ENCODE measurements at regions not wholly inside any gene's neighbourhood (a gene's known extent, or its start where the extent isn't known, plus 50 kb on each side); places are given as distances from the start of the nearest gene placed in this dataset.

DNA sequence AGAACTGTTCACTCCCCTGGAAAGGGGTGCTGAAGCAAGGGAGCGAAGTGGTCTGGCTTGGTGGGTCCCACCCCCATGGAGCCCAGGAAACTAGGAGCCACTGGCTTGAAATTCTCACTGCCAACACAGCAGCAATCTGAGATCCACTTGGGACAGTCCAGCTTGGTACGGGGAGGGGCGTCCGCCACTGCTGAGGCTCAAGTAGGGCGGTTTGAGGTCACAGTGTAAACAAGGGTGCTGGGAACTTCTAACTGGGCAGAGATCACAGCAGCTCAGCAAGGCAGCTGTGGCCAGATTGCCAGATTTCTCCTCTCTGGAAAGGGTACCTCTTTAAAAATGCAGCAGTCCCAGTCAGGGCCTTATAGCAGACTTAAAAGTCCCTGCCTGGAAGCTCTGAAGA lies 53.9 kb upstream of the GALNTL6 start:
- no peak overlapping the region for H3K4me3 ChIP-seq (ENCODE audit: low read length)
- DNase-seq (ENCODE audit: low read depth): no peak
- no peak for TF ChIP-seq CTCF (conservative IDR thresholded peaks at IDR 0.05; ENCODE audit: low read depth, low read length)

DNA sequence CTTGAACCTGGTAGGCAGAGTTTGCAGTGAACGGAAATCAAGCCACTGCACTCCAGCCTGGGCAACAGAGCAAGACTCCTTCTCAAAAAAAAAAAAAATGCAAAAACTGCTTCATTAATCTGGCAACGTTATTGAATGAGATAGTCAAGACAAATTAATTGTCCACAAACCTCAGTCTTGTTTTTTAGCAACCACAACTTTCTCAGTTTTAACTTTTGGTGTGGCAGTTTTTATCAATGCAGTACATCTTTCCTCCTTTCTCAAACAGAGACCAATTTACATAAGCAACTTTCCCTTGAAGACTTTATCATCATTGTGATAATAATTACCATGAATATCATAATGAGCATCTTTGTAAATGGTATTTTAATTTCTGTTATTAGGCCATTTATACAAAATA lies 61.7 kb upstream of the GALNTL6 start:
- DNase-seq (ENCODE audit: low read depth): no peak
- TF ChIP-seq CTCF (conservative IDR thresholded peaks at IDR 0.05; ENCODE audit: low read depth, low read length): no peak
- no peak overlapping the region for H3K4me3 ChIP-seq (ENCODE audit: low read length)

DNA sequence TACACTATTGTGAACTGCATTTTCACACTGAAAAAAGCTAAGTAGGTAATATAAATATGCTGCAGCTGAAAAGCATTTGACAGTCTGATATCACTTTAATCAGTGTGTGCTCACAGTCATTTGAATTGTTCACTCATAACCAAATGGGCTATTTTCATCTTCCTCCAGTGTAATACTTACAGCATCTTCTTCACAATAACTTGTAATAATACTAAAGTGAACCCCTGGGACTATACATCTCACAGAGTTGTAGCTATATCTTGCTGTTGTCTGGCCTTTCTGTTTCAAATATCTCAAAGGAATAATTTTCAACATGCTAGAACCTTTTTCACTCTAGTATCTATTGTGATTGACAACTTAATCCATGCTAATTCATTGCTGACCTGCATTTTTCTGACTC lies 66.8 kb upstream of the GALNTL6 start:
- no peak for DNase-seq (ENCODE audit: low read depth)
- H3K4me3 ChIP-seq (ENCODE audit: low read length): no peak overlapping the region
- no peak for TF ChIP-seq CTCF (conservative IDR thresholded peaks at IDR 0.05; ENCODE audit: low read depth, low read length)

DNA sequence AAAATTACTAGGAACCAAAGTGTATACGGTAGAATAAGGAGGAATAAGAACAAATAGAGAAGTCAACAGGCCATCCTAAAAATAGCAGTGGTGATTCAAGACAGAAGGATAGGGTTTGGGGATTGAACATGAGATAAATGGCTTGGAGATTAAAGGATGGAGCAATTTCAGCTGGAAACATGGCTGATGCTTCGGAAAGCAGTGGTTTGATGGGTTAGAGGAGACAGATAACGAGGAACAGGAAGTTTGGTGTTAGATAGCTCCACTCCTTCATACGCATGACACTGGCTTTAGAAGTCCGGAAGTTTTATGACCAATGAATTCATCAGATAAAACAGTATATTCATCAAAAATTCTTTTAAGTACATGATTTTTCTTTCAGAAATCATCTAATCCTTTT lies 70.8 kb upstream of the GALNTL6 start:
- H3K4me3 ChIP-seq (ENCODE audit: low read length): no peak overlapping the region
- no peak for DNase-seq (ENCODE audit: low read depth)
- no peak for TF ChIP-seq CTCF (conservative IDR thresholded peaks at IDR 0.05; ENCODE audit: low read depth, low read length)

DNA sequence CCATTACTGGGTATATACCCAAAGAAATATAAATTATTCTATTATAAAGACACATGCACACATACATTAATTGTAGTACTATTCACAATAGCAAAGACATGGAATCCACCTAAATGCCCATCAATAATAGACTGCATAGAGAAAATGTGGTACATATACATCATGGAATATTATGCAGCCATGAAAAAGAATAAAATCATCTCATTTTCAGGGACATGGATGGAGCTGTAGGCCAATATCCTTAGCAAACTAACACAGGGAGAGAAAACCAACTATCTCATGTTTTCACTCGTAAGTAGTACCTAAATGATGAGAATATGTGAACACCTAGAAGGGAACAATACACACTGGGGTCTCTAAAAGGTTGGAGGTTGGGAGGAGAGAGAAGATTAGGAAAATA lies 86.0 kb upstream of the GALNTL6 start:
- TF ChIP-seq CTCF (conservative IDR thresholded peaks at IDR 0.05; ENCODE audit: low read depth, low read length): no peak
- no peak for DNase-seq (ENCODE audit: low read depth)

GRCh38 chr4:171721937-171722336 lies 91.3 kb upstream of the GALNTL6 start:
- no peak overlapping the region for H3K4me3 ChIP-seq (ENCODE audit: low read length)
- DNase-seq (ENCODE audit: low read depth): no peak
- no peak for TF ChIP-seq CTCF (conservative IDR thresholded peaks at IDR 0.05; ENCODE audit: low read depth, low read length)

More for the DNA sequence above, 86.0 kb upstream of the GALNTL6 start:
- H3K4me3 ChIP-seq (ENCODE audit: low read length): no peak overlapping the region

DNA sequence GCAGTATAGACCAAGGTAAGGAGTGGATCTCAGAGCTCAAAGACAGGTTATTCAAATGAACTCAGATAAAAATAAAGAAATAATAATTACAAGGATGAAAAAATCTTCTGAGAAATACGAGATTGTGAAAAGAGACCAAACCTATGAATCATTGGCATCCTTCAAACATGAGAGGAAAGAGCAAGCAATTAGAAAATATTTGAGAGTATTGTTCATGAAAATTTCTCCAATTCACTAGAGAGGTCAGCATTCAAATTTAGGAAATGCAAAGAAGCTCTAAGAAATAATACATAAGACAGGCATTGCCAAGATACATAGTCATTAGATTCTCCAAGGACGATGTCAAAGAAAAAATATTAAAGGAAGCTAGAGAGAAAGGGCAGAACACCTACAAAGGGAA lies 93.5 kb upstream of the GALNTL6 start:
- H3K4me3 ChIP-seq (ENCODE audit: low read length): no peak overlapping the region
- DNase-seq (ENCODE audit: low read depth): peak; percentile 2
- TF ChIP-seq CTCF (conservative IDR thresholded peaks at IDR 0.05; ENCODE audit: low read depth, low read length): no peak

All from retinal pigment epithelial cell (primary cell).